Activated naive CD4-positive, alpha-beta T cell treated with anti-CD3 and anti-CD28 coated beads, Interleukin-2, amount 10 ng/mL, durations not matched to agents 7 days and 5 days (primary cell): ENCODE measurements at regions not wholly inside any gene's neighbourhood (a gene's known extent, or its start where the extent isn't known, plus 50 kb on each side); places are given as distances from the start of the nearest gene placed in this dataset.
"Not testable (repeated sequence)": the region's sequence is repeated elsewhere in the genome, so short reads cannot be mapped to it uniquely, and the experiment has no call there.

Experiments
- CTCF ChIA-PET: fragments of 350-600 bp; sonication (Branson Sonifier 250); formaldehyde crosslinking; loops from one replicate; lab custom pipeline; 2021; ENCODE audit warnings: antibody characterized with exemption; lab: Charles Lee
- DNase-seq: peaks from one replicate; pipeline ENCODE4 v3.0.0-alpha.2; 2020
- H3K27ac Mint-ChIP-seq: one replicate; pipeline ENCODE4 v1.8.0; 2021; ENCODE audit warnings: mild to moderate bottlenecking, moderate library complexity, mixed read lengths
- H3K27me3 Mint-ChIP-seq: one replicate; pipeline ENCODE4 v1.8.0; 2021; ENCODE audit warnings: mild to moderate bottlenecking, mixed read lengths
- H3K36me3 Mint-ChIP-seq: one replicate; pipeline ENCODE4 v1.8.0; 2021; ENCODE audit warnings: mixed read lengths
- H3K4me1 Mint-ChIP-seq: one replicate; pipeline ENCODE4 v1.8.0; 2021; ENCODE audit warnings: mixed read lengths
- H3K4me3 Mint-ChIP-seq: one replicate; pipeline ENCODE4 v1.8.0; 2021; ENCODE audit warnings: mild to moderate bottlenecking, moderate library complexity, mixed read lengths
- H3K9me3 Mint-ChIP-seq: one replicate; pipeline ENCODE4 v1.8.0; 2021; ENCODE audit warnings: mixed read lengths

- Mint-ChIP-seq H3K4me3 (no peak overlapping the region), H3K27me3 (no peaks in the 10 kb centered on the region), H3K4me1 (no peaks in the 10 kb centered on the region), H3K9me3 (peaks cover 12% of the 10 kb centered on the region), H3K36me3 (no peaks in the 10 kb centered on the region), H3K27ac (no peak overlapping the region)
- CTCF ChIA-PET = no interaction called here
- no peak for DNase-seq
These were observed 1014.8 kb downstream of the PCDH7 start for GRCh38 chr4:31735004-31735403.

DNA sequence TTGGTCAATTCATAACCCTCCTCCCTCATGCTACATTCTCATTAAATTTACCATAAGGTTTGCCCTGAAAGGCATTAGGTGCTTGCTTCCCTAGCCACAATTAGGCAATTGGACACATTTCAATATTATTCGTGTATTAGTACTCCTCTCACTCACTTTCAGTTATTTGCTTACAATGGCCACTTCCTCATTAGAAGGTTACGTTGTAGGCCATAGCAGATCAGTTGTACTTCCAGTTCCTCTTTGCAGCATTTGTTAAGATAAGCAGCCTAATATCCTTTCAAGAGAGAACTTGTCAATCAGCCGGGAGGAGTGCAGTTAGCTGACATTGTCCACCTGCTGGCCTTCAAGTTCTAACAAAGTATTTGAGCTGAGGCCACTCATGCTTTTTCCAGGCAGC is 1017.2 kb downstream of the PCDH7 start:
- no peaks in the 10 kb centered on the region for H3K4me1 Mint-ChIP-seq
- no peak overlapping the region for H3K27ac Mint-ChIP-seq
- no peak overlapping the region for H3K4me3 Mint-ChIP-seq
- H3K9me3 Mint-ChIP-seq = peaks cover 10% of the 10 kb centered on the region
- CTCF ChIA-PET = no interaction called here
- H3K27me3 Mint-ChIP-seq = no peaks in the 10 kb centered on the region
- DNase-seq = no peak
- no peaks in the 10 kb centered on the region for H3K36me3 Mint-ChIP-seq

GRCh38 chr4:31741326-31741725 is 1021.2 kb downstream of the PCDH7 start:
- Mint-ChIP-seq H3K4me1 (no peaks in the 10 kb centered on the region), H3K4me3 (no peak overlapping the region), H3K9me3 (peaks cover 3% of the 10 kb centered on the region), H3K27ac (no peak overlapping the region), H3K36me3 (no peaks in the 10 kb centered on the region), H3K27me3 (no peaks in the 10 kb centered on the region)
- DNase-seq = no peak
- CTCF ChIA-PET = no interaction called here

GRCh38 chr4:31748382-31748781 is 1028.2 kb downstream of the PCDH7 start:
- H3K9me3 Mint-ChIP-seq = peaks cover 10% of the 10 kb centered on the region
- CTCF ChIA-PET = no interaction called here
- no peak overlapping the region for H3K27ac Mint-ChIP-seq
- DNase-seq = no peak
- H3K27me3 Mint-ChIP-seq = no peaks in the 10 kb centered on the region
- H3K36me3 Mint-ChIP-seq = no peaks in the 10 kb centered on the region
- H3K4me3 Mint-ChIP-seq = no peak overlapping the region
- H3K4me1 Mint-ChIP-seq = no peaks in the 10 kb centered on the region

- H3K4me1 Mint-ChIP-seq, H3K27me3 Mint-ChIP-seq, DNase-seq, CTCF ChIA-PET, H3K4me3 Mint-ChIP-seq, H3K27ac Mint-ChIP-seq, H3K36me3 Mint-ChIP-seq: not testable (repeated sequence)
- H3K9me3 Mint-ChIP-seq = peaks cover 14% of the 10 kb centered on the region
These were observed 1030.4 kb downstream of the PCDH7 start for GRCh38 chr4:31750581-31750980.

- H3K9me3 Mint-ChIP-seq = peaks cover 17% of the 10 kb centered on the region
- no peak for DNase-seq
- H3K4me1 Mint-ChIP-seq = no peaks in the 10 kb centered on the region
- no peak overlapping the region for H3K4me3 Mint-ChIP-seq
- H3K36me3 Mint-ChIP-seq = no peaks in the 10 kb centered on the region
- H3K27ac Mint-ChIP-seq = no peak overlapping the region
- no peaks in the 10 kb centered on the region for H3K27me3 Mint-ChIP-seq
- CTCF ChIA-PET = interaction anchor here (0.6 kb wide), 1 partner anchor 1603 kb away, joined by 4 read pairs; no protein-coding TSS in a partner anchor
These were observed 1035.6 kb downstream of the PCDH7 start for GRCh38 chr4:31755751-31756150.

GRCh38 chr4:31768756-31769155 is 1048.6 kb downstream of the PCDH7 start:
- Mint-ChIP-seq H3K27ac (no peak overlapping the region), H3K4me1 (no peaks in the 10 kb centered on the region), H3K36me3 (no peaks in the 10 kb centered on the region), H3K9me3 (peaks cover 16% of the 10 kb centered on the region), H3K4me3 (no peak overlapping the region), H3K27me3 (no peaks in the 10 kb centered on the region)
- CTCF ChIA-PET = no interaction called here
- no peak for DNase-seq

DNA sequence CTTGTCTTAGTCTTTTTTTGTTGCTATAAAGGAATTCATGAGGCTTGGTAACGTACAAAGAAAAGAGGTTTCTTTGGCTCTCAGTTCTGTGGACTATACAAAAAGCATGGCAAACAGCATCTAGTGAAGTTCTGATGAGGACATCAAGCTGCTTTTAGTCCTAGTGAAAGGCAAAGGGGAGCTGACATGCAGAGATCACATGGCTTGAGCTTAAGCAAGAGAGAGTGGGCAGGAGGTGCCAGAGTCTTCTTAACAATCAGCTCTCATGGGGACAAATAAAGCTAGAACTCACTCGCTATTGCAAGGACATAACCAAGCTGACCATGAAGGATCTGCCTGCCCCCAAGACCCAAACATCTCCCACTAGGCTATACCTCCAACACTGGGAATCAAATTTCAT is 1063.1 kb downstream of the PCDH7 start:
- DNase-seq = no peak
- no peaks in the 10 kb centered on the region for H3K36me3 Mint-ChIP-seq
- no peaks in the 10 kb centered on the region for H3K4me1 Mint-ChIP-seq
- CTCF ChIA-PET = no interaction called here
- peaks cover 4% of the 10 kb centered on the region for H3K9me3 Mint-ChIP-seq
- no peak overlapping the region for H3K4me3 Mint-ChIP-seq
- no peak overlapping the region for H3K27ac Mint-ChIP-seq
- no peaks in the 10 kb centered on the region for H3K27me3 Mint-ChIP-seq

- DNase-seq = no peak
- Mint-ChIP-seq H3K4me1 (no peaks in the 10 kb centered on the region), H3K4me3 (no peak overlapping the region), H3K27ac (no peak overlapping the region), H3K9me3 (peaks cover 4% of the 10 kb centered on the region), H3K27me3 (no peaks in the 10 kb centered on the region), H3K36me3 (no peaks in the 10 kb centered on the region)
- CTCF ChIA-PET = no interaction called here
These were observed 1064.4 kb downstream of the PCDH7 start for GRCh38 chr4:31784558-31784957.

DNA sequence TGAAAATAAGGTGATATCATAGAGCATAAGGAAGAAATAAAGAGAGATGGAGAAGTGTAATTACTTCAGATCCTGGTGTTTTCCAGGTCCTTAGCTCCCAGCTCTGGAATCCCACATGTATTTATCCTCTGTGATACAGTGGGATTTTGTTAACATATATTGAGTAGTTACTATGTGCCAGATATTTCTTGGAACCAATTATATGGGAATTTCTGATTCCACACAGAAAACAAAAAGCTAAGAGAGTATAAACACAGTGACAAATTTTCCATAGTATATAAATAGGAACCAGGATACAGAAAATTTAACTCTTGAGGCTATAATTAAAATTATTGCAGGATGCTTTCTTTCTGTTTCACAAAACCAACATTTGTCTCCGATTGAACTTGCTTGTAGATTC is 1067.5 kb downstream of the PCDH7 start:
- Mint-ChIP-seq H3K4me3 (no peak overlapping the region), H3K27me3 (no peaks in the 10 kb centered on the region), H3K36me3 (no peaks in the 10 kb centered on the region), H3K27ac (no peak overlapping the region), H3K9me3 (peaks cover 2% of the 10 kb centered on the region), H3K4me1 (no peaks in the 10 kb centered on the region)
- CTCF ChIA-PET = no interaction called here
- DNase-seq = no peak

GRCh38 chr4:31788676-31789075 is 1068.5 kb downstream of the PCDH7 start:
- H3K27ac Mint-ChIP-seq = no peak overlapping the region
- H3K27me3 Mint-ChIP-seq = no peaks in the 10 kb centered on the region
- peaks cover 2% of the 10 kb centered on the region for H3K9me3 Mint-ChIP-seq
- no peaks in the 10 kb centered on the region for H3K36me3 Mint-ChIP-seq
- CTCF ChIA-PET = no interaction called here
- no peaks in the 10 kb centered on the region for H3K4me1 Mint-ChIP-seq
- no peak overlapping the region for H3K4me3 Mint-ChIP-seq
- DNase-seq = no peak

DNA sequence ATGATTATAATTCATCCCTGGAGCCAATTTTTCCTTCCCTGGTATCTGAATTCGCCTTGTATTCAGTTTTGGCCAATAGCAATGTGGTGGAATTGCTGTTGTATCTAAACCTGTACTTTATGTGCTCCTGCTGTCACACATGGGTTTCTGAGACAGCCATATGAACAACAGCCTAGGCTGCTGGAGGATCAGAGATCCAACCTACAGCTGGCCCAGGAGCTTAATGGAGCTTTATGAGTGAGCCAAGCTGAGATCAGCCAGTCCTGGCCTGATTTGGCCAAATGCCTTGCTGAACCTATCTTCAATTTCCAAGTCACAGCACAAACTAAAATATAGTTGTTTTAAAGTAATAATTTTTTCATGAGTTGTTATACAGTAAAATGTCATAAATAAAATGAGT is 1071.5 kb downstream of the PCDH7 start:
- H3K4me3 Mint-ChIP-seq = no peak overlapping the region

DNA sequence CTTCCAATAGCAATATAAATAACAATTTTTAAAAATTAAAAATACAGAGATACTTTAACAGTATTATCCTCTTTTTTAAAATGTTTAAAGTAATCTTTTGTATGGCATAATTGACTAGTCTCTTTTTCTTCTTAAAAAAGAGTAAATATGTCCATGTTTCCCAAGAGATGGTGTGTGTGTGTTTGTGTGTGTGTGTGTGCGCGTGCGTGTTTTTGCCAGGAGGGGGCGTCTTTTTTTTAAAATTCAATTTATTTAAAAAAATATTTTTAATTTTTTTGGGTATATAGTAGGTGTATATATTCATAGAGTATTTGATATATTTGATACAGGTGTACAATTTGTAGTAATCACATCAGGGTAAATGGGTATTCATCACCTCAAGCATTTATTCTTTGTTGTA is 1073.7 kb downstream of the PCDH7 start:
- Mint-ChIP-seq H3K36me3 (no peaks in the 10 kb centered on the region), H3K9me3 (peaks cover 2% of the 10 kb centered on the region), H3K4me3 (no peak overlapping the region), H3K4me1 (no peaks in the 10 kb centered on the region), H3K27ac (no peak overlapping the region), H3K27me3 (no peaks in the 10 kb centered on the region)
- DNase-seq = no peak
- CTCF ChIA-PET = no interaction called here

More for the DNA sequence above, 1071.5 kb downstream of the PCDH7 start:
- Mint-ChIP-seq H3K36me3 (no peaks in the 10 kb centered on the region), H3K27ac (no peak overlapping the region), H3K27me3 (no peaks in the 10 kb centered on the region), H3K4me1 (no peaks in the 10 kb centered on the region), H3K9me3 (peaks cover 4% of the 10 kb centered on the region)
- CTCF ChIA-PET = no interaction called here
- DNase-seq = no peak

DNA sequence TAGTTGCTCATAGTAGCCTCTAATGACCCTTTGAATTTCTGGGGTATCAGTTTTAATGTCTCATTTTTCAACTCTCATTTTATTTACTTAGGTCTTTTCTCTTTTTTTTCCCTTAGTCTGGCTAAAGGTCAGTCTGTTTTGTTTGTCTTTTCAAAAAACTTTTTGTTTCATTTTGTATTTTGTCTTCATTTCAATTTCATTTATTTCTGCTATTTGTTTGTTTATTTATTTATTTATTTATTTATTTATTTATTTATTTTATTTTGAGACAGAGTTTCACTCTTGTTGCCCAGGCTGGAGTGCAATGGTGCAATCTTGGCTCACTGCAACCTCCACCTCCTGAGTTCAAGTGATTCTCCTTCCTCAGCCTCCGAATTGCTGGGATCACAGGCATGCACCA is 1076.9 kb downstream of the PCDH7 start:
- H3K27ac Mint-ChIP-seq, H3K9me3 Mint-ChIP-seq, DNase-seq, H3K36me3 Mint-ChIP-seq, H3K4me3 Mint-ChIP-seq, CTCF ChIA-PET, H3K4me1 Mint-ChIP-seq, H3K27me3 Mint-ChIP-seq: not testable (repeated sequence)

DNA sequence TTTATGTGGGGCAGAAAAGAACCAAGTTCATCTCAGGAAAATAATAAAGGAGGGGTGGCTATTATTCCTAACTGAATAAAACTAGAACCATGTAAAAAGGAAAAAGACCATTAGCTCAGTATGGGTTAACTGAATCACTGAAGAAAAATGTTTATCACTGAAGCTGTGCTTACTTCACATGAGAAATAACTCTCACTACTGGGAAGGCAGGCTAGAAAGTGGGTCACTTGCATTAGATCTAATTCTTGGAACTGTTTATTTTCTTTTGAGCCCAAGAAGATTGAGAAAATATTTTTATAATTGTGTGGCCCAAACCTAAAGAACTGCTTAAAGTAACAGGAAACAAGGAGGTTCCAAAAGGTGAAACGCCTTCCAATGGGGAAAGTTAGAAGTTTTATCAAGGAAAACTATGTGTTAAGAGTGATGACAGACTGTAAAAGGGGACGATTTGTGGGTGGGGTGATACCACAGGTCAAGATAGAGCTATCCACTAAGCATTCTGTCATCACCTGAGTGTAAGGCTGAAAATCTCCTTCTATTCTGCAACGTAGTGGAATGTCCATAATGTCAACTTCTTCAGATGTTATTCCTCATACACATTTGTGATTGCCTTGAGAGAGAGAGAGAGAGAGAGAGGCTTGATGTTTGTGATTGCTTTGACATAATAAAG is 1083.5 kb downstream of the PCDH7 start:
- H3K36me3 Mint-ChIP-seq = no peaks in the 10 kb centered on the region
- no peaks in the 10 kb centered on the region for H3K4me1 Mint-ChIP-seq
- no peak overlapping the region for H3K4me3 Mint-ChIP-seq
- CTCF ChIA-PET = no interaction called here
- H3K9me3 Mint-ChIP-seq = peaks cover 6% of the 10 kb centered on the region
- no peaks in the 10 kb centered on the region for H3K27me3 Mint-ChIP-seq
- H3K27ac Mint-ChIP-seq = no peak overlapping the region
- no peak for DNase-seq

- no peak overlapping the region for H3K4me3 Mint-ChIP-seq
These were observed 1086.9 kb downstream of the PCDH7 start for GRCh38 chr4:31807036-31807435.

More at GRCh38 chr4:31807036-31807435, 1086.9 kb downstream of the PCDH7 start:
- Mint-ChIP-seq H3K4me1 (no peaks in the 10 kb centered on the region), H3K27ac (no peak overlapping the region), H3K27me3 (no peaks in the 10 kb centered on the region), H3K36me3 (no peaks in the 10 kb centered on the region), H3K9me3 (peaks cover 4% of the 10 kb centered on the region)
- DNase-seq = no peak
- CTCF ChIA-PET = no interaction called here
